Endothelial cell of umbilical vein (primary cell): ENCODE measurements at regions not wholly inside any gene's neighbourhood (a gene's known extent, or its start where the extent isn't known, plus 50 kb on each side); places are given as distances from the start of the nearest gene placed in this dataset.

Experiments used
- CTCF ChIP-seq, 2 donors: IDR thresholded peaks; 1 replicate in 1 of 2; 2 replicates in 1 of 2; pipeline ENCODE4 v1.5.1; 2011; ENCODE audit warnings: low read length in 2 of 2, mild to moderate bottlenecking in 2 of 2, moderate library complexity in 2 of 2, control low read depth in 1 of 2, inconsistent platforms in 1 of 2, low read depth in 1 of 2; ENCODE audit not compliant: insufficient read depth in 1 of 2; ENCODE audit errors: extremely low read depth in 1 of 2
- EZH2 ChIP-seq: IDR thresholded peaks from 2 replicates; pipeline ENCODE4 v1.6.1; 2012; ENCODE audit warnings: borderline replicate concordance, low read depth, mild to moderate bottlenecking, moderate library complexity, low read length, inconsistent platforms; ENCODE audit not compliant: severe bottlenecking

- TF ChIP-seq CTCF (IDR thresholded peaks at IDR 0.05; ENCODE audit: extremely low read depth in 1 of 2, insufficient read depth in 1 of 2, low read depth in 1 of 2, low read length in 2 of 2) (no peak), EZH2 (no peak)
Observed at GRCh38 chr6:164122109-164122508, 707.6 kb downstream of the QKI start.
